ENCODE measurements at regions not wholly inside any gene's neighbourhood (a gene's known extent, or its start where the extent isn't known, plus 50 kb on each side); places are given as distances from the start of the nearest gene placed in this dataset.
A peak's percentile ranks its signal among the peaks of the same experiment; 100 is the strongest.

GRCh38 chr11:112626731-112627130 lies 334.5 kb upstream of the NCAM1 start:
- intact Hi-C loops (cut with micrococcal nuclease): no loop called here
- Mint-ChIP-seq H3K27ac (no peak overlapping the region), H3K9me3 (no peaks in the 10 kb centered on the region), H3K4me1 (ENCODE audit: low read depth) (no peaks in the 10 kb centered on the region), H3K4me3 (no peak overlapping the region), H3K36me3 (ENCODE audit: low read depth) (no peaks in the 10 kb centered on the region), H3K27me3 (peaks cover 5% of the 10 kb centered on the region)
- no peak for TF ChIP-seq CTCF (IDR thresholded peaks at IDR 0.05)
- ATAC-seq: no peak
- POLR2A ChIA-PET: no interaction called here
- CTCF ChIA-PET: interaction anchor here (0.5 to 0.8 kb wide), 3 partner anchors 12 to 1470 kb away, joined by 3 read pairs; no protein-coding TSS in a partner anchor
- DNase-seq: no peak

GRCh38 chr11:112627588-112628045 lies 333.6 kb upstream of the NCAM1 start:
- intact Hi-C loops (cut with micrococcal nuclease): no loop called here
- ChIA-PET POLR2A (no interaction called here), CTCF (interaction anchor here (0.7 kb wide), 1 partner anchor 1471 kb away, joined by 3 read pairs; no protein-coding TSS in a partner anchor)
- Mint-ChIP-seq H3K4me1 (ENCODE audit: low read depth) (no peaks in the 10 kb centered on the region), H3K27me3 (peaks cover 8% of the 10 kb centered on the region), H3K36me3 (ENCODE audit: low read depth) (no peaks in the 10 kb centered on the region), H3K9me3 (no peaks in the 10 kb centered on the region), H3K27ac (no peak overlapping the region), H3K4me3 (no peak overlapping the region)
- DNase-seq (no peak), ATAC-seq (peak; percentile 68)
- no peak for TF ChIP-seq CTCF (IDR thresholded peaks at IDR 0.05)

GRCh38 chr11:112628676-112629075 lies 332.5 kb upstream of the NCAM1 start:
- intact Hi-C loops (cut with micrococcal nuclease): no loop called here
- POLR2A ChIA-PET: no interaction called here
- Mint-ChIP-seq H3K9me3 (no peaks in the 10 kb centered on the region), H3K4me3 (no peak overlapping the region), H3K4me1 (ENCODE audit: low read depth) (no peaks in the 10 kb centered on the region), H3K27me3 (peaks cover 11% of the 10 kb centered on the region), H3K27ac (no peak overlapping the region), H3K36me3 (ENCODE audit: low read depth) (no peaks in the 10 kb centered on the region)
- DNase-seq (no peak), ATAC-seq (no peak)
- TF ChIP-seq CTCF (IDR thresholded peaks at IDR 0.05): no peak
- CTCF ChIA-PET: no interaction called here

- CTCF ChIA-PET: no interaction called here
- ATAC-seq (no peak), DNase-seq (no peak)
- Mint-ChIP-seq H3K27me3 (peaks cover 10% of the 10 kb centered on the region), H3K27ac (no peak overlapping the region), H3K36me3 (ENCODE audit: low read depth) (no peaks in the 10 kb centered on the region), H3K4me1 (ENCODE audit: low read depth) (no peaks in the 10 kb centered on the region), H3K4me3 (no peak overlapping the region), H3K9me3 (no peaks in the 10 kb centered on the region)
- TF ChIP-seq CTCF (IDR thresholded peaks at IDR 0.05): no peak
- POLR2A ChIA-PET: no interaction called here
- intact Hi-C loops (cut with micrococcal nuclease): no loop called here
These were observed 330.7 kb upstream of the NCAM1 start for GRCh38 chr11:112630496-112630895.

- Mint-ChIP-seq H3K27ac (no peak overlapping the region), H3K4me1 (ENCODE audit: low read depth) (no peaks in the 10 kb centered on the region), H3K36me3 (ENCODE audit: low read depth) (no peaks in the 10 kb centered on the region), H3K27me3 (peaks cover 10% of the 10 kb centered on the region), H3K9me3 (no peaks in the 10 kb centered on the region), H3K4me3 (no peak overlapping the region)
- ChIA-PET CTCF (no interaction called here), POLR2A (no interaction called here)
- no peak for TF ChIP-seq CTCF (IDR thresholded peaks at IDR 0.05)
- DNase-seq: no peak
- intact Hi-C loops (cut with micrococcal nuclease): no loop called here
- ATAC-seq: no peak
These were observed 329.9 kb upstream of the NCAM1 start for GRCh38 chr11:112631333-112631732.

All from activated CD8-positive, alpha-beta T cell treated with anti-CD3 and anti-CD28 coated beads for 36 hours (primary cell).